ENCODE measurements at regions not wholly inside any gene's neighbourhood (a gene's known extent, or its start where the extent isn't known, plus 50 kb on each side); places are given as distances from the start of the nearest gene placed in this dataset.

GRCh38 chr13:26932465-26932864 lies 171.9 kb upstream of the GPR12 start:
- no peaks in the 10 kb centered on the region for H3K4me1 Mint-ChIP-seq (ENCODE audit: low read depth, unreplicated experiment)
- H3K27me3 Mint-ChIP-seq (ENCODE audit: unreplicated experiment): peaks cover 16% of the 10 kb centered on the region
- DNase-seq: no peak
- no peak overlapping the region for H3K4me3 Mint-ChIP-seq (ENCODE audit: low read depth, unreplicated experiment)
- BruUV-seq (replicated peaks): no TSS peak
- CTCF ChIA-PET: no interaction called here
- intact Hi-C loops (cut with micrococcal nuclease; ENCODE audit: unreplicated experiment): no loop called here
- no peak overlapping the region for H3K27ac Mint-ChIP-seq (ENCODE audit: unreplicated experiment)
- TF ChIP-seq CTCF (IDR thresholded peaks at IDR 0.05; ENCODE audit: unreplicated experiment): no peak
- H3K9me3 Mint-ChIP-seq (ENCODE audit: low read depth, unreplicated experiment): no peaks in the 10 kb centered on the region
- no peaks in the 10 kb centered on the region for H3K36me3 Mint-ChIP-seq (ENCODE audit: insufficient read depth, unreplicated experiment)

DNA sequence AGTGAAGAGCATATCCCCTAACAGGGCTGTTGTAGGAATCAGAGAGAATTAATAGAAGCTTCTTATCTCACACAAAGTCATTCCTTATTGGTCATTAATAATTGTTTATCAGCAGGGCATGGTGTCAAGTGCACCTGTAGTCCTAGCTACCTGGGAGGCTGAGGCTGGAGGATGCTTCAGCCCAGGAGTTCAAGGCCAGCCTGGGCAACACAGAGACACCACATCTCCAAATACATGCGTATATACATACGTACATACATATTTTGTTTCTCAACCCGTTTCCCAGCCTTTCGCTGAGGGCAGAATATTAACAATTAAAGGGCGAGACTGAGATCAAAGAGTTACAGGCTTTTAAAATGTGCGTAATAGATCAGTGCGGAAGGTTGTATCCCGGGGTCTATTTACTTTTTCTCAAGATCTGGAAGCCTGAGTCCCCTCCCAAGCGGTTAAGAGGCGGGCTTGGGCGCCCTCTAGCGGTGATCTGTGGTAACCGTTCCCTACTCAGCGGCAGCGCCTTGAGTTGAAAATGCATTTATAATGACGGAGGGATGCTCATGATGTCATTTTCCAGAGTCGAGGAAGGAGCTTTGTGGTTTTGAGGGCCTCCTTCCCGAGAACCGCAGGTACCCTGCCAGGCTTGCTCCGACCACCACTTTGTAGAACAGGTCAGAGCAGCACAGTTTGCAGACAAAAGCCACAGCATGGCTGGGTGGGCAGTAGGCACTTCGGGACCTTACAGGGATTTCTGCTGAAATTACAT lies 169.6 kb upstream of the GPR12 start:
- Mint-ChIP-seq H3K9me3 (ENCODE audit: low read depth, unreplicated experiment) (no peaks in the 10 kb centered on the region), H3K4me3 (ENCODE audit: low read depth, unreplicated experiment) (no peak overlapping the region), H3K36me3 (ENCODE audit: insufficient read depth, unreplicated experiment) (no peaks in the 10 kb centered on the region), H3K27ac (ENCODE audit: unreplicated experiment) (no peak overlapping the region), H3K27me3 (ENCODE audit: unreplicated experiment) (peaks cover 30% of the 10 kb centered on the region), H3K4me1 (ENCODE audit: low read depth, unreplicated experiment) (no peaks in the 10 kb centered on the region)
- intact Hi-C loops (cut with micrococcal nuclease; ENCODE audit: unreplicated experiment): loop anchor here (1.0 kb wide), 1 partner anchor 223 kb away; no protein-coding TSS in a partner anchor
- CTCF ChIA-PET: interaction anchor here (0.6 to 1.7 kb wide), 4 partner anchors 174 to 1609 kb away, joined by 3 to 5 read pairs (median 4); no protein-coding TSS in a partner anchor
- no TSS peak for BruUV-seq (replicated peaks)
- peak; percentile 83 for TF ChIP-seq CTCF (IDR thresholded peaks at IDR 0.05; ENCODE audit: unreplicated experiment)
- peak; percentile 74 for DNase-seq

DNA sequence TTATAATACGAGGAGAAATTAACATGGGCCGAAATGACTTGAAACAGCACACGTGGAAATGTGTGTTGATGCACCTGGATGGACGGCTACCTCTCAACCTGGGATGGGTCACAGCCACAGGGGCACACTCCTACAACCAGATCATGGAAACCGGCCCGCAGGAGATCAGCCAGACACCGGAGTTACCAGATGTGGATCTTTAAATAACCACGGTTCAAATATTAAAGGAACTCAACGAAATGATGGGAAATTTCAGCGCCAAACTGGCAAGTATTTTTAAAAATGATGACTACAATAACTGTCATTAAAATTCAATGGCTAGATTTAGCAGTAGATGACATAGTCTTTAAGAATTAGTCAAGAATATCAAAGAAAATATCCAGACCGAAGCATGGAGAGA lies 166.9 kb upstream of the GPR12 start:
- peaks cover 51% of the 10 kb centered on the region for H3K27me3 Mint-ChIP-seq (ENCODE audit: unreplicated experiment)
- H3K9me3 Mint-ChIP-seq (ENCODE audit: low read depth, unreplicated experiment): no peaks in the 10 kb centered on the region
- H3K27ac Mint-ChIP-seq (ENCODE audit: unreplicated experiment): no peak overlapping the region
- intact Hi-C loops (cut with micrococcal nuclease; ENCODE audit: unreplicated experiment): no loop called here
- TF ChIP-seq CTCF (IDR thresholded peaks at IDR 0.05; ENCODE audit: unreplicated experiment): no peak
- H3K4me1 Mint-ChIP-seq (ENCODE audit: low read depth, unreplicated experiment): peaks cover 10% of the 10 kb centered on the region
- DNase-seq: no peak
- no peaks in the 10 kb centered on the region for H3K36me3 Mint-ChIP-seq (ENCODE audit: insufficient read depth, unreplicated experiment)
- CTCF ChIA-PET: no interaction called here
- no peak overlapping the region for H3K4me3 Mint-ChIP-seq (ENCODE audit: low read depth, unreplicated experiment)
- BruUV-seq (replicated peaks): no TSS peak

DNA sequence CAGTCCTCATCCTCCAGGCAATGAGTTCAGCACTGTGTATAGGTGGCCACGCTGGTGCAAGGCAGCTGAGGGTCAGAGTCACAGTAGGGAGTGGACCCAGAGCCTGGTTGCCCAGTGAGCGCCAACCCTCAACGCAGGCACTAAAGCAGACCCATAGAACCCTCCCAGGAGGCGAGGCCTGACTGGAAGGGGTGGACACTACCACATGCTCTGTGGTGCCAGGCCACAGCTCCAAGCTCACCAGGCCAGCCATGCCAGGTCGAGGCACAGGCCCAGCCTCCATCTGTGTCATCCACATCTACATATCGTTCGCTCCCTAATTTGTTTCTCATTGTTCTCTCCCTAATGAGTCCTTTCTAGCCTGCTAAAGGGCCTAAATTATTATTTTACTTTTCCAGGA lies 165.8 kb upstream of the GPR12 start:
- H3K27me3 Mint-ChIP-seq (ENCODE audit: unreplicated experiment): peaks cover 62% of the 10 kb centered on the region
- CTCF ChIA-PET: no interaction called here
- no TSS peak for BruUV-seq (replicated peaks)
- no peak for DNase-seq
- H3K4me1 Mint-ChIP-seq (ENCODE audit: low read depth, unreplicated experiment): peaks cover 10% of the 10 kb centered on the region
- intact Hi-C loops (cut with micrococcal nuclease; ENCODE audit: unreplicated experiment): no loop called here
- H3K9me3 Mint-ChIP-seq (ENCODE audit: low read depth, unreplicated experiment): no peaks in the 10 kb centered on the region
- H3K4me3 Mint-ChIP-seq (ENCODE audit: low read depth, unreplicated experiment): no peak overlapping the region
- no peak for TF ChIP-seq CTCF (IDR thresholded peaks at IDR 0.05; ENCODE audit: unreplicated experiment)
- H3K36me3 Mint-ChIP-seq (ENCODE audit: insufficient read depth, unreplicated experiment): no peaks in the 10 kb centered on the region
- H3K27ac Mint-ChIP-seq (ENCODE audit: unreplicated experiment): no peak overlapping the region

Measured in Calu3 (cell line).